HCT116 (cell line): ENCODE measurements at regions not wholly inside any gene's neighbourhood (a gene's known extent, or its start where the extent isn't known, plus 50 kb on each side); places are given as distances from the start of the nearest gene placed in this dataset.

Experiments used
- ATAC-seq: fragments of 200-7000 bp; cut with Tn5 transposase; 2 replicates; pipeline ENCODE4 v1.9.1; 2020; ENCODE audit warnings: mild to moderate bottlenecking, moderate library complexity
- BruUV-seq: library from RNA; stranded (reverse); fragments of 400-500 nt; replicated peaks from 2 replicates; lab custom pipeline; 2021; lab: Mats Ljungman, UMichigan
- CTCF ChIA-PET: fragments of 300-600 bp; sonication (Branson Sonifier 250); formaldehyde crosslinking; loops from one replicate; lab custom pipeline; 2021; ENCODE audit warnings: antibody characterized with exemption; lab: Charles Lee
- POLR2A ChIA-PET: fragments of 300-600, 350-600 bp; sonication (Branson Sonifier 250); formaldehyde crosslinking; loops from one replicate; lab custom pipeline; 2021; ENCODE audit warnings: antibody characterized with exemption; lab: Charles Lee
- RAD21 ChIA-PET, 2 experiments: fragments of 300-600 bp; sonication (Branson Sonifier 250); formaldehyde crosslinking; loops; one replicate each; lab custom pipeline; 2023; ENCODE audit warnings: low total read pairs in 2 of 2; ENCODE audit not compliant: uncharacterized antibody in 2 of 2, unreplicated experiment in 2 of 2, low non-redundant PET in 1 of 2; lab: Charles Lee
- DNase-seq: peaks from one replicate; pipeline ENCODE4 v3.0.0-alpha.2; 2010; ENCODE audit warnings: low read depth, low spot score
- H2AFZ ChIP-seq: fragments of 200-600 bp; shearing (Covaris generic), sonication (generic); 2 replicates; pipeline ENCODE4 v1.6.1; 2017; ENCODE audit warnings: low read depth, mixed run types, mixed read lengths, antibody characterized with exemption, low read length; ENCODE audit not compliant: poor library complexity, severe bottlenecking
- H3K27ac ChIP-seq: 2 replicates; pipeline ENCODE4 v1.5.1; 2012; ENCODE audit warnings: low read depth, low read length
- H3K27me3 ChIP-seq: fragments of 200-600 bp; sonication (generic); 2 replicates; pipeline ENCODE4 v1.6.1; 2016; ENCODE audit warnings: mixed run types, low read length, mixed read lengths; ENCODE audit not compliant: insufficient read depth
- H3K36me3 ChIP-seq, 2 experiments: fragments of 200-500 bp in 1 of 2; fragments of 200-600 bp in 1 of 2; sonication (Bioruptor generic) in 1 of 2; sonication (generic) in 1 of 2; 2 replicates each; pipeline versions ENCODE4 v1.5.1 to v1.6.1; 2014 to 2016; ENCODE audit warnings: low read length in 2 of 2, inconsistent platforms in 1 of 2, mixed read lengths in 1 of 2, mixed run types in 1 of 2; ENCODE audit not compliant: insufficient read depth in 2 of 2, control insufficient read depth in 1 of 2
- H3K4me1 ChIP-seq, 2 experiments: fragments of 200-600 bp in 1 of 2; sonication (generic) in 1 of 2; 2 replicates each; pipeline versions ENCODE4 v1.5.1 to v1.6.1; 2012 to 2017; ENCODE audit warnings: low read length in 2 of 2, inconsistent platforms in 1 of 2, mild to moderate bottlenecking in 1 of 2, mixed read lengths in 1 of 2, mixed run types in 1 of 2, moderate library complexity in 1 of 2; ENCODE audit not compliant: insufficient read depth in 2 of 2, control insufficient read depth in 1 of 2
- H3K4me2 ChIP-seq: fragments of 200-600 bp; sonication (generic); 2 replicates; pipeline ENCODE4 v1.6.1; 2017; ENCODE audit warnings: mixed run types, low read length, mixed read lengths
- H3K4me3 ChIP-seq, 2 experiments: fragments of 200-600 bp in 1 of 2; sonication (generic) in 1 of 2; replicated peaks in 1 of 2; 2 replicates each; pipeline ENCODE4 v1.5.1; 2011 to 2016; ENCODE audit warnings: low read length in 2 of 2, control low read depth in 1 of 2, low read depth in 1 of 2, mild to moderate bottlenecking in 1 of 2, mixed read lengths in 1 of 2, mixed run types in 1 of 2
- H3K79me2 ChIP-seq: fragments of 200-600 bp; sonication (generic); 2 replicates; pipeline ENCODE4 v1.6.1; 2017; ENCODE audit warnings: mild to moderate bottlenecking, mixed run types, low read length, moderate library complexity, mixed read lengths; ENCODE audit not compliant: insufficient read depth
- H3K9ac ChIP-seq: fragments of 200-600 bp; sonication (generic); 2 replicates; pipeline ENCODE4 v1.6.1; 2016; ENCODE audit warnings: low read length, mixed read lengths
- H3K9me2 ChIP-seq: fragments of 200-600 bp; sonication (generic), shearing (Covaris generic); 2 replicates; pipeline ENCODE4 v1.6.1; 2017; ENCODE audit warnings: mixed run types, mild to moderate bottlenecking, moderate library complexity; ENCODE audit not compliant: insufficient read depth
- H3K9me3 ChIP-seq, 2 experiments: fragments of 200-500 bp in 1 of 2; fragments of 200-600 bp in 1 of 2; sonication (Bioruptor generic) in 1 of 2; sonication (generic) in 1 of 2; 2 replicates each; pipeline ENCODE4 v1.6.1; 2014 to 2017; ENCODE audit warnings: low read length in 2 of 2, mixed read lengths in 2 of 2, inconsistent platforms in 1 of 2, low read depth in 1 of 2, mild to moderate bottlenecking in 1 of 2, mixed run types in 1 of 2, moderate library complexity in 1 of 2; ENCODE audit not compliant: control insufficient read depth in 1 of 2, insufficient read depth in 1 of 2
- H4K20me1 ChIP-seq: fragments of 200-600 bp; sonication (generic), shearing (Covaris generic); 2 replicates; pipeline ENCODE4 v1.6.1; 2017; ENCODE audit warnings: mixed run types, mild to moderate bottlenecking, moderate library complexity; ENCODE audit not compliant: insufficient read depth
- CEBPB ChIP-seq: IDR thresholded peaks from 2 replicates; pipeline ENCODE4 v1.6.1; 2012; ENCODE audit warnings: low read depth
- EGR1 ChIP-seq: IDR thresholded peaks from 2 replicates; pipeline ENCODE4 v1.6.1; 2012; ENCODE audit warnings: low read depth
- EZH2 ChIP-seq: fragments of 200-600 bp; sonication (generic); IDR thresholded peaks from 2 replicates; pipeline ENCODE4 v1.6.1; 2017; ENCODE audit warnings: antibody characterized with exemption, mixed run types
- FOSL1 ChIP-seq: IDR thresholded peaks from 2 replicates; pipeline ENCODE4 v1.6.1; 2012; ENCODE audit warnings: low read depth
- POLR2AphosphoS5 ChIP-seq: IDR thresholded peaks from 2 replicates; pipeline ENCODE4 v1.6.1; 2011; ENCODE audit warnings: mild to moderate bottlenecking, low read depth, low read length, moderate library complexity
- RAD21 ChIP-seq: IDR thresholded peaks from 2 replicates; pipeline ENCODE4 v1.6.1; 2012; ENCODE audit warnings: low read depth, mild to moderate bottlenecking
- SP1 ChIP-seq: IDR thresholded peaks from 2 replicates; pipeline ENCODE4 v1.6.1; 2012; ENCODE audit warnings: low read depth
- ZFX ChIP-seq: fragments of 450-650 bp; IDR thresholded peaks from 2 replicates; pipeline ENCODE4 v1.6.1; 2017
- ZNF274 ChIP-seq: fragments of 200-500 bp; sonication (Bioruptor generic); IDR thresholded peaks from 2 replicates; pipeline ENCODE4 v1.6.1; 2014; ENCODE audit warnings: mild to moderate bottlenecking, low read depth, low read length, inconsistent platforms
- intact Hi-C: fragments of 100-400 bp; cut with micrococcal nuclease; formaldehyde crosslinking; loops from 2 replicates; pipeline ENCODE4 v1.10.0; 2022
- TF ChIP-seq, protein P1 (sequence below): IDR thresholded peaks from 2 replicates; pipeline ENCODE4 v1.6.1; 2012; ENCODE audit warnings: low read depth
- TF ChIP-seq, protein P2 (sequence below): IDR thresholded peaks from 2 replicates; pipeline ENCODE4 v1.6.1; 2011; ENCODE audit warnings: mild to moderate bottlenecking, low read length, moderate library complexity; ENCODE audit not compliant: insufficient replicate concordance; ENCODE audit errors: extremely low read depth
- TF ChIP-seq, protein P3 (sequence below): IDR thresholded peaks from 2 replicates; pipeline ENCODE4 v1.6.1; 2012
- TF ChIP-seq, protein P4 (sequence below): IDR thresholded peaks from 2 replicates; pipeline ENCODE4 v1.6.1; 2012

DNA sequence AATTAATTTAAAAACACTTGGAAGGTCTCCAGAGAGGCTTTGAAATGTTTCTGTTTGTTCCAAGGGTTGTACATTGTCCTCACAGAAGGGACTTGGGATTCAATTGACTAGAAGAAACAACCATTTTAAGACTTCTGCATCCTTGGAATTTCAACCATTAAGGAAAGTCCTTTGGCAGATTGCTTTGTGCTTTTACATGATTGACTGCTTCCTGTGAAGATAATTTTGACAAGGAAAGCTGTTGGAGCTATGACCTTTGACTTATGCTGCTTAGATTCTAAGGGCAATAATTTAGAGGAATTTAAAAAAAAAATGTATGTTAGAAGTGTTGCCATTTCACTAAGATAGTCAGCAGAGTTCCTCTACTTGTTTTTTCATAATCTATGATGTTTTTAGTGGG lies 483.9 kb upstream of the TBL1XR1 start:
- Histone ChIP-seq H3K27ac (no peak overlapping the region), H3K9ac (no peak overlapping the region), H3K4me3 (no peak overlapping the region), H2AFZ (no peak overlapping the region), H3K9me3 (no peaks in the 10 kb centered on the region), H3K4me2 (no peak overlapping the region), H3K79me2 (no peaks in the 10 kb centered on the region), H3K27me3 (no peaks in the 10 kb centered on the region), H3K36me3 (no peaks in the 10 kb centered on the region), H4K20me1 (no peaks in the 10 kb centered on the region), H3K9me2 (no peaks in the 10 kb centered on the region), H3K4me1 (no peaks in the 10 kb centered on the region)
- no peak for TF ChIP-seq FOSL1
- TF ChIP-seq EZH2 = no peak
- TF ChIP-seq POLR2AphosphoS5 = no peak
- TF ChIP-seq CEBPB = no peak
- TF ChIP-seq, protein P1, sequence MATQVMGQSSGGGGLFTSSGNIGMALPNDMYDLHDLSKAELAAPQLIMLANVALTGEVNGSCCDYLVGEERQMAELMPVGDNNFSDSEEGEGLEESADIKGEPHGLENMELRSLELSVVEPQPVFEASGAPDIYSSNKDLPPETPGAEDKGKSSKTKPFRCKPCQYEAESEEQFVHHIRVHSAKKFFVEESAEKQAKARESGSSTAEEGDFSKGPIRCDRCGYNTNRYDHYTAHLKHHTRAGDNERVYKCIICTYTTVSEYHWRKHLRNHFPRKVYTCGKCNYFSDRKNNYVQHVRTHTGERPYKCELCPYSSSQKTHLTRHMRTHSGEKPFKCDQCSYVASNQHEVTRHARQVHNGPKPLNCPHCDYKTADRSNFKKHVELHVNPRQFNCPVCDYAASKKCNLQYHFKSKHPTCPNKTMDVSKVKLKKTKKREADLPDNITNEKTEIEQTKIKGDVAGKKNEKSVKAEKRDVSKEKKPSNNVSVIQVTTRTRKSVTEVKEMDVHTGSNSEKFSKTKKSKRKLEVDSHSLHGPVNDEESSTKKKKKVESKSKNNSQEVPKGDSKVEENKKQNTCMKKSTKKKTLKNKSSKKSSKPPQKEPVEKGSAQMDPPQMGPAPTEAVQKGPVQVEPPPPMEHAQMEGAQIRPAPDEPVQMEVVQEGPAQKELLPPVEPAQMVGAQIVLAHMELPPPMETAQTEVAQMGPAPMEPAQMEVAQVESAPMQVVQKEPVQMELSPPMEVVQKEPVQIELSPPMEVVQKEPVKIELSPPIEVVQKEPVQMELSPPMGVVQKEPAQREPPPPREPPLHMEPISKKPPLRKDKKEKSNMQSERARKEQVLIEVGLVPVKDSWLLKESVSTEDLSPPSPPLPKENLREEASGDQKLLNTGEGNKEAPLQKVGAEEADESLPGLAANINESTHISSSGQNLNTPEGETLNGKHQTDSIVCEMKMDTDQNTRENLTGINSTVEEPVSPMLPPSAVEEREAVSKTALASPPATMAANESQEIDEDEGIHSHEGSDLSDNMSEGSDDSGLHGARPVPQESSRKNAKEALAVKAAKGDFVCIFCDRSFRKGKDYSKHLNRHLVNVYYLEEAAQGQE = no peak
- no peak for TF ChIP-seq SP1
- TF ChIP-seq, protein P2, sequence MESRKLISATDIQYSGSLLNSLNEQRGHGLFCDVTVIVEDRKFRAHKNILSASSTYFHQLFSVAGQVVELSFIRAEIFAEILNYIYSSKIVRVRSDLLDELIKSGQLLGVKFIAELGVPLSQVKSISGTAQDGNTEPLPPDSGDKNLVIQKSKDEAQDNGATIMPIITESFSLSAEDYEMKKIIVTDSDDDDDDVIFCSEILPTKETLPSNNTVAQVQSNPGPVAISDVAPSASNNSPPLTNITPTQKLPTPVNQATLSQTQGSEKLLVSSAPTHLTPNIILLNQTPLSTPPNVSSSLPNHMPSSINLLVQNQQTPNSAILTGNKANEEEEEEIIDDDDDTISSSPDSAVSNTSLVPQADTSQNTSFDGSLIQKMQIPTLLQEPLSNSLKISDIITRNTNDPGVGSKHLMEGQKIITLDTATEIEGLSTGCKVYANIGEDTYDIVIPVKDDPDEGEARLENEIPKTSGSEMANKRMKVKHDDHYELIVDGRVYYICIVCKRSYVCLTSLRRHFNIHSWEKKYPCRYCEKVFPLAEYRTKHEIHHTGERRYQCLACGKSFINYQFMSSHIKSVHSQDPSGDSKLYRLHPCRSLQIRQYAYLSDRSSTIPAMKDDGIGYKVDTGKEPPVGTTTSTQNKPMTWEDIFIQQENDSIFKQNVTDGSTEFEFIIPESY = no peak
- no peak for TF ChIP-seq RAD21
- no peak for TF ChIP-seq ZFX
- TF ChIP-seq, protein P3, sequence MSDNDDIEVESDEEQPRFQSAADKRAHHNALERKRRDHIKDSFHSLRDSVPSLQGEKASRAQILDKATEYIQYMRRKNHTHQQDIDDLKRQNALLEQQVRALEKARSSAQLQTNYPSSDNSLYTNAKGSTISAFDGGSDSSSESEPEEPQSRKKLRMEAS = no peak
- TF ChIP-seq, protein P4, sequence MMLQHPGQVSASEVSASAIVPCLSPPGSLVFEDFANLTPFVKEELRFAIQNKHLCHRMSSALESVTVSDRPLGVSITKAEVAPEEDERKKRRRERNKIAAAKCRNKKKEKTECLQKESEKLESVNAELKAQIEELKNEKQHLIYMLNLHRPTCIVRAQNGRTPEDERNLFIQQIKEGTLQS = no peak
- no peak for TF ChIP-seq EGR1
- TF ChIP-seq ZNF274 = no peak
- DNase-seq (no peak), ATAC-seq (no peak)
- BruUV-seq = no TSS peak
- ChIA-PET POLR2A (no interaction called here), RAD21 (no interaction called here), CTCF (no interaction called here)
- intact Hi-C loops = no loop called here
